ENCODE measurements at regions not wholly inside any gene's neighbourhood (a gene's known extent, or its start where the extent isn't known, plus 50 kb on each side); places are given as distances from the start of the nearest gene placed in this dataset.
A peak's percentile ranks its signal among the peaks of the same experiment; 100 is the strongest.
"Not testable (repeated sequence)": the region's sequence is repeated elsewhere in the genome, so short reads cannot be mapped to it uniquely, and the experiment has no call there.

DNA sequence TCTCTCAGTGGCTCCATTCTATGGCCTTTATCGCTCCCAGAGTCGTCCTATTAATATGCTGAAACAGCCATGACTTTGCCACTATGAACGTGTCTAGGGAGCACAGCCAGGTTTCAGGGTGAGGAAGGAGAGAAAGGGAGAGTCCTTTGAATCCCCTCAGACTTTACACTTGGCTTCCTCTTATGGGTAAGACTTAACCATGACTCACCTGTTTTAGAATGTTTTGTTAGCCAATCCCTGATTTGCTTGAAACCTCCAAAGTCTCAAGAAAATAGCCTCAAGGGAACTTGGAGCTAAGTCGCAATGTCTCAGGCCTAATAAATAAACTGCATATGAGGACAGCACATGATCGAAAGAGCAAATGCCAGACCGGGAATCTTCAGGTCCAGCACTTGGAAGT lies 131.2 kb upstream of the RCN1 start:
- no peak for DNase-seq (ENCODE audit: low read depth in 2 of 3, low spot score in 2 of 3)

DNA sequence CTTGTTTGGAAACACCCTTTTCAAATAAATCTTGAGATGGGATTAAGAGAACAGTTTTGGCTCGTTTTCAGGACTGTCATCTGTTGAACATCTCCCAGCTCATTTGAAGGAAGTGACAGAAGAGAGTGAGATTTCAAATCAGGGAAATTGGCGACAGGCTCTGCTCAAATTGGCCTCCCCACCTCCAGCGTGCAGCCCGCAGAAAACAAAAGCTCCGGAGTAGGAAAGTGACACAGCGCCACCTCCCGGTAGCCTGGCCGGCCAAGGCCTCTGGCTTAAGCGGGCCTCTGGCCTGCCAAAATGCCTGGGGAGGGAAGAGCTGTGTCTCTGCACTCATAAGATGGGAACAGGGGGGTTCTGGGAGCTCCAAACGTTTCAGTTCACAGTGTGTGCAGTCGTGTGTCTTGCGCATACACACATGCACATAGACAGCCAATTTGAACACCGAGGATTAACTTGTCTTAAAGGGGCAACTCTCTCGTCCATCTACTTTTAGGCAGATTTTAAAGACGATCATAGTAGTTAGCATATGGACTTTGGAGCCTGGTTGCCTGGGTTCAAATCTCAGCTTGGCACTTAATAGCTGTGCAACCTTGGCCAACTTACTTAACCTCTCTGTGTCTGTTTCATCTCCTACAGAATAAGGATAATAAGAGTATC lies 132.7 kb upstream of the RCN1 start:
- peak in 2 of 3 donors; percentile 30 to 52 for DNase-seq (ENCODE audit: low read depth in 2 of 3, low spot score in 2 of 3)

DNA sequence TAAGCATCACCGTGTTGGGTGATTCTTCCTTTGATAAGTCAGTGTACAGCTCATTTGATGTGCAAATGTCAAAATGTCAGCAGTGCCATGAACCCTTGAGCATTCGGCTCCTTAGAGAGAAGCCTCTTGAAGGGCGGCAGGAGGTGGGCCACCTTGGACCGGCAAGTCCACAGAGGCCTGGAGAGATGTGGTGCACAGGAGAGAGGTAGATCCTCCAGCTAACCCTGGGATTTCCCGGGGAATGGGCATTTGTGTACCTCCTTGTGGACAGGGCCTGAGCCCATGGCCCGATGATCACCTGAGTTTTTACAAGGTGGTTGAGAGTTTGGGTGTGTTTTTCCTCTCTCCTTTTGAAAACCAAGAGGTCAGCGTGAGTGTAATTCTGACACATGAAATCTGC lies 133.2 kb upstream of the RCN1 start:
- no peak for DNase-seq (ENCODE audit: low read depth in 2 of 3, low spot score in 2 of 3)

DNA sequence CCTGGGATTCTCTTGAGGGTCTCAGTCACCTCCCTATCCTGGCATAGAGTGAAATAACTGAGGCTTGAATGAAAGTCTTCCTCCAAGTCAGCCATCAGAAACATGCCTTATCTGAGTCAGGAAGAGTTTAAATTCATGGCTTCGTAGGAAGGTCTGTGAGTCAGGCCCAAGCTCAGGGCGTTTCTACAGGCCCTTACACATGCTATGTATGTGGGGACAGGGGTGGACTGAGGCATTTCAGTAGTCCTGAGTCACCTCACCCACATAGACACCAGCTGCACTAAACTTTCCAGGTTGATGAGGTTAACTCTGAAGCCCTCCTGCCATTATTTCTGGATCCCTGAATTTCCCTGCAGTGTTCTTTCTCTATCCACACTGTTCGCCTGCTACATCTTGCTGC lies 134.6 kb upstream of the RCN1 start:
- no peak for DNase-seq (ENCODE audit: low read depth in 2 of 3, low spot score in 2 of 3)

DNA sequence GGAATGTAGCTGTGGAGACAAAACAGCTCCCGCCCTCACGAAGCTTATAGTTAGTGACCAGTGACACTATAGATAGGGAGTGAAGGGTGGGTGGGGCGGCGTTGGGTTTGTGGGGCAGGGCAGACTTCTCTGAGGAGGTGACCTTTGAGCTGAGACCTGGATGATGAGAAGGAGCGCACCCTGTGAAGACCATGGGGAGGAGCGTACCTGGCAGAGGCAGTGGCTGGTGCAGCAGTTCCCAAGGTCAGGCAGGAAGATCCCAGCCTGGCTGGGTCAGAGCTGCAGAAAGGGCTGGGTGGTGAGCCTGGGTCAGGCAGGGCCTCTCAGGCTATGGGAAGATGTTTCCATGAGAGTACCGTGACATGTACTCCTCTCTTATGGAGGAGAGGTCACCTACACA lies 135.0 kb upstream of the RCN1 start:
- DNase-seq (ENCODE audit: low read depth in 2 of 3, low spot score in 2 of 3) = no peak

DNA sequence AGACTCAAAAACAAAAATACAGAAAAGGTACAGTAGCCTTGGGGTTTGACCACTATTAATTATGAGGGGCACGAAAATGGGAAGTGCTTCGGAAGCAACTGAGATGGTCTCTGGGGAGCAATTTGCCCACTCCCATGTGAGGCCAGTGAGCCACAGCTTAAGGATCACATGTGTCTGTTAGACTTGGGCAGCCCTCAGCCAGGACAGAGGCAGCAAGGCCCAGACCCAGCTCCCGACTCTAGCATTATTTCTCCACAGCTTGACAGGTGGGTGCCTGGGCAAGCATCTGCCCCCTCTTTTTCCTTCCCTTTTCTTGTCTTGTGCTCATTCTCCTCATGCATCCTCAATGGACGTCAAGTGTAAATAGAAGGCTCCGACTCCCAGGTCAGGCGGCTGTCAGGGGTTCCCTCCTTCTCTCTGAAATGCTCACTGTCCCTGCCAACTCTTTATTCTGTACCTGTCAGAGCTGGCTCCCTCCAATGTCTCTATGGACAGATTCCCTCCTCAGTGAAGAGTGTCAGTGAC lies 137.0 kb upstream of the RCN1 start:
- DNase-seq (ENCODE audit: low read depth in 2 of 3, low spot score in 2 of 3) = no peak

DNA sequence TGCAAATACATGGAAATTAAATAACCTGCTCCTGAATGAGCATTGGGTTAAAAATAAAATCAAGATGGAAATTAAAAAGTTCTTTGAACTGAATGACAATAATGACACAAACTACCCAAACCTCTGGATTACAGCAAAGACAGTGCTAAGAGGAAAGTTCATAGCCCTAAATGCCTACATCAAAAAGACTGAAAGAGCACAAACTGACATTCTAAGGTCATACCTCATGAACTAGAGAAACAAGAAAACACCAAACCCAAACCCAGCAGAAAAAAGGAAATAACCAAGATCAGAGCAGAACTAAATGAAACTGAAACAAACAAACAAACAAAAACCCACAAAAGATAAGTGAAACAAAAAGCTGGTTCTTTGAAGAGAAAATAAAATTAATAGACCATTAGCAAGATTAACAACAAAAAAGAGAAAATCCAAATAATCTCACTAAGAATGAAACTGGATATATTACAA lies 138.6 kb upstream of the PAX6 start:
- DNase-seq (ENCODE audit: low read depth in 2 of 3, low spot score in 2 of 3) = not testable (repeated sequence)

DNA sequence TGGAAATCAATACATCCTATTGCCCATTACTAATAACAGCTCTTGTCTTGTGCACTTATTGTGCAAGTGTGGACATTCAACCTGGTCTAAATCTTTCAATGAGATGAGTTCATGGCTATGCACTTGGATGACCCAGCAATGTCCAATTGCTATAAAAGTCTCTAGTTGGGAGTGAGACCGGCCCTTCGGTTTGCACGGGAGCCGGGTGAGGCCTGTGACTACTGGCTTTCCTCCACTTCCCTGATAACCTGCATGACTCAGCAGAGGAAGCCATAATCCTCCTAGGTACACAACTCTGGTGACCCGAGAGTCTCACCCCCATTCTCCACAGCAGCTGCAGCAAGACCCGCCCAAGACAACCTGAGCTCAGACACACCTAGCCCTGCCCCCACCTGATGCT lies 135.9 kb upstream of the PAX6 start:
- no peak for DNase-seq (ENCODE audit: low read depth in 2 of 3, low spot score in 2 of 3)

DNA sequence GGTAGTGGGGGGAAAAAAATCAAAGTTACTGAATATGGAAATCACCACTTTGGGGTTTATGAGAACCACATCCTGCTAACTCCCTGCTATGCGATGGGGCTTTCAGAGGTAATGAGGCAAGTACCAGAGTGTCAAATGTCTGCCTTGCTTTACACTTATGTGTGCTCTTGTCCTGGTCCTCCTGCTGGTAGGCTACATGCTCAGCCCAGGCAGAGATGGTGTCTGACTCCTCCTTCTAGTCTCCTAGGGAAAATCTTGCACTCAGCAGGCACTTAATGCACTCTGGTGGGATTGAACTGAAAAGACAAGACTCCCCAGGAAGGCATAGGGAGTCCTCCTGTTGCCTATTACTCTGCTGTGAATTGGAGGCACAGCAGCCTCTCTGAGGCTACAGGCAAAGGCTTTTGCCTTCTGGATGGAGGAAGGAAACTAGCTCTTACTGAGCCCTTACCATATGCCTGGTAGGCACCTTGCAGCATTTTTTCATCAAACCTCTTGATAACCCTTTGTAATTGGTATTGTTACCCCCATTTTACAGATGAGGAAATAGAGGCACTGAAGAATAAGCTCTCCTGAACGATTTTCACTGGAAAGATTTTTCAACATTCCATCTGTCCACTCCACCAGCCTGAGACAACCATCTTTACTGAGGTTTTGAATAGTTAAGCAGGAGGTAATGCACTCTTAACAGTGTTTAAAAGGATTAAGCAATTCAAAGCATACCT lies 132.1 kb upstream of the PAX6 start:
- no peak for DNase-seq (ENCODE audit: low read depth in 2 of 3, low spot score in 2 of 3)

DNA sequence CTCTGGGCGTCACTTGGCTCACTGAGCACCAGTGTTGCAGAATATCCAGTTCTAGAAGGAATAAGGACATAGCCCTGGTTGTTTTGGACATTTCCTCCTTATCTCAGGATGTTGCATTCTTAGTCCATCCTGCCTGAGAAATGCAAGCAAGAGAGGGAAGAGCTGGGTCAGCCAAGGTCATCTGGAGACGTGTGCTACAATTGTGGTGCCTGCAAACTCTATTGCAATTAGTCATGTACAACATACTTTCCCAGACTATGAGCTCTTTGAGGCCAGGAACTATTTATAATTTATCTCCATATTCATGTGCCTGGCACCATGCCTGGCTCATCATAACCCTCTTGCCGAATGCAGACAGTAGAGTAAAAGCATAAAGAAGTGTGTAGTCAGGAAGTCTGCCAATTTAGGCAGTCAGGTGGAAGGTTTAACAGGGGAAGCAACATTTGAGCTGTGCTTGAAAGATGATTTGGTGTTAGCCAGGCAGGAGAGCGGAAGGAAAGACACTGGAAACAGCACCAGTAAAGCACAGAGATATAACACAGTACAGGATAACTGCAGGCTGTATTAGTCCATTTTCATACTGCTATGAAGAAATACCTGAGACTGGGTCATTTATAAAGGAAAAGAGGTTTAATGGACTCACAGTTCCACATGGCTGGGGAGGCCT lies 129.4 kb upstream of the PAX6 start:
- DNase-seq (ENCODE audit: low read depth in 2 of 3, low spot score in 2 of 3) = no peak

DNA sequence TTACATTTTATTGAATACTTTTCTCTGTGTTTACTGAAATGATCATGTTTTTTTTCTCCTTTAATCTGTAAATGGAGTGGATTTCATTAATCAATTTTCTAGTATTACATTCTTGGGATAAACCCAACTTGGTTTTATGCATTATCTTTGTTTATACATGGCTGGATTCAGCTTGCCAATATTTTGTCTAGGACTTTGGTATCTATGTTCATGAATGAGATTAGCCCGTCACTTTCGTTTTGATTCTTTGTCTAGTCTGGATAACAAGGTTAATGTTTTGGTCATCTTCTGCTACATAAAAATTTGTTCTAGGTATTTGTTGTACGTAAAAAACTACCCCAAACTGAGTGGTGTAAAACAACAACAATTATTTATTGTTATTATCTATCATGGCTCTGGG lies 127.9 kb upstream of the PAX6 start:
- no peak for DNase-seq (ENCODE audit: low read depth in 2 of 3, low spot score in 2 of 3)

DNA sequence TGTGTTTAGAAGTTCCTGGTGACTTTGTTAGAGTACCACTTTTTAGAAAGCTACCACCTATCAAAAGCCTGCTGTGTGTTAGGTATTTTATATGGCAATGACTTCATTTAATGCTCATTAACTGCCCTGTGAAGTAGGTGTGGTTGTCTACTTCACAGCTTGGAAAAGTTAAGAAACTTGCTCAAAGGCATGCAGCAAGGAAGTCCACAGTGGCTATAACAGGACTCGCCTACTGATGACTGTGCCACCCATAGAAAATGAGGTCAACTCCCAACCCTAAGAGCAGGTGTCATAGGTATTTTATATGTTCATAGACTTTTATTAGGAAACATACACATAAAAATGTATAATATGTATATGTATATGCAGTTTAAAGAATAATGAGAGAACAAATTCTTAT lies 125.2 kb upstream of the PAX6 start:
- no peak for DNase-seq (ENCODE audit: low read depth in 2 of 3, low spot score in 2 of 3)

DNA sequence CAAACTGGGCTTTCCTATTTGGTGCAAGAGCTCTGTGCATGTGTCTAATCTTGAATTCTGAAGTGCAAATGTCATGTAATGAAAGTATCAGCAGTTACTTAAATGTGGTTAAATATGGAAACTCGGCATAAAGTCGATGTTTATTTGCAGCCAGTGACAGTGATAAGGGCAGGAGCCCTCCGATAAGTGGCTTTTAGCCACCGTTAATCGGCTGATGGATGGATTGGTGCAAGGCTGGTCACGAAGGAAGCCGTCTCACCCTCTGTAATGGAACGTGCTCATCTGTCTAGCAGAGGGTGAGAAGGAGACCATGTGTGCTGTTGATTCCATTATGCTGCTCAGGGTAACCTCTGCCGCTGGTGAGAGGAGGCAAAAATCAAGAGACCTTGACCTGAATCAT lies 121.8 kb upstream of the PAX6 start:
- no peak for DNase-seq (ENCODE audit: low read depth in 2 of 3, low spot score in 2 of 3)

DNA sequence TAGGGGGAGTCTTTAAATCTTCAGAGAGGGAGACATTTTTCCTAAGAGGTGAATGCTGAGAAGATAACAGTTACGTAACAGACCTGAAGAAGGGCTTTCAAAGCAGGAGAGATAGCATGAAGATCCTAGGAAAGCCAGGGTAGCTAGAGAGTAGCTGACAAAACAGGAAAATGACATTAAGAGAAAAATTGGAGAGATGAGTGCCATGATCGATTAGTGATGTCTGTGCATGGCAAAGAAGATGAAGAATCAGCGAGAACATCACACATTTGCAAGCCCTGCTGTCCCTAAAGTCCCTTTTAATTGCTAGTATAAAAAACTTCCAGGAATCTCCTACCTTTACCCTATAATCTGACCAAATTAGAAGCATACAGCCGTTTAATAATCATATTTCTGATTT lies 116.9 kb upstream of the PAX6 start:
- DNase-seq (ENCODE audit: low read depth in 2 of 3, low spot score in 2 of 3) = no peak

DNA sequence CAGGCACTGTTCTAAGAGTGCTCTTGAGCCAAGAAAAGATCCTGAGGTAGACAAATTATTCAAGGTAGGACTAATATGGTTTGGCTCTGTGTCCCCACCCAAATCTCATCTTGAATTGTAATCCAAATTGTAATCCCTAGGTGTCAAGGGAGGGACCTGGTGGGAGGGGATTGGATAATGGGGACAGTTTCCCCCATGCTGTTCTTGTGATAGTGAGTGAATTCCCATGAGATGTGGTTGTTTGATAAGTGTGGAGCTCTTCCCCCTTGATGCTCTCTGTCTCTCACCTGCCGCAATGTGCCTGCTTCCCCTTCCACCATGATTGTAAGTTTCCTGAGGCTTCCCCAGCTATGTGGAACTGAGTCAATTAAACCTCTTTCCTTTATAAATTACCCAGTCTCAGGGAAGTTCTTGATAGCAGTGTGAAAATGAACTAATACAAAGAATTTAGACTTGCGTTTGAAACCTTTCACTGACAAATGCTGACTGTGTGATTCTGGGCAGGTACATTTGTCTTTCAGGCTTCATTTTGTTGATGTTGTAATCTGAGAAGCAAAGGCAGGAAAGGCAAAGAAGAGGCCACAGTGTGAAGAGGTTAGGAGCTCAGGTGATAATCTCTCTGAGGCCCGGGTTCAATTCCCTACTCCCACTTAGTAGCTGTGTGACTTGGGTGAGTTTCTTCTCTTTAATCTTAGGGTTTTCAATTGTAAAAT lies 115.8 kb upstream of the PAX6 start:
- no peak for DNase-seq (ENCODE audit: low read depth in 2 of 3, low spot score in 2 of 3)

DNA sequence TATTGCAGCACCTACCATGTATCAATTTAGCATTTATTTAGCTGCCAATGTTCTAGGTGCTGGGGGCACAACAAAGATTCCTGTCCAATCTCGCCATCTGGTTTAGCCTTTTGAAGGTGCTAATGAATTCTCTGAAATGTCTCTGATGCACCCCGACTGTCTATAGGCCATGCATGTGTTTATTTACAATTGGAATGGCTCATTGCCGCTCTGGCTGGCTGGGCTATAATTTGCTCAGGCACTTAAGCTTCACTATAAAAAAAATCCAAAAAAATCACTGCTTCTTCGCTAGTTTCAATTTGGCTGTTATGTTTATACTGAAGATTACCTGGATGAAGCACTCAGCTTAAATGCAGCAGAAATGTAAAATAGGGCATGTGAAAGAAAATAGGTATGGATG lies 115.0 kb upstream of the PAX6 start:
- DNase-seq (ENCODE audit: low read depth in 2 of 3, low spot score in 2 of 3) = no peak

DNA sequence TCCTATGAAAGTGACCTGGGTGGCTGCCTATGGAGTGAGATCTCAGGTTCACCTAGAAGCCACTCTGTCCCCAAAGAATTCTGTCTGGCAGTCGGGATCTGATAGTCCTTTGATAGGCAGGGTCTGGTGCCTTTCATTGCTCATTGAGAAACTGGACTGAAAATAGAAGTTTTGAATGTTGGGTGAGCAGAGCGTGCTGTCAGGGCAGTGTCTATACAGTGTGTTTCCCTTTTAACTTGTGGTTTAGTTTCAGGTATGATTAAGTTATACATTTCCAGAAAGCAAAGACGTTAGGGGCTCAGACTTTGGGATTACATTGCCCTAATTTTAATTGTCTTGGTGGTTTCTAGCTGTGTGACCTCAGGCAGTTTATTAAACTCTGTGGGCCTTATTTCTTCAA lies 111.3 kb upstream of the PAX6 start:
- no peak for DNase-seq (ENCODE audit: low read depth in 2 of 3, low spot score in 2 of 3)

DNA sequence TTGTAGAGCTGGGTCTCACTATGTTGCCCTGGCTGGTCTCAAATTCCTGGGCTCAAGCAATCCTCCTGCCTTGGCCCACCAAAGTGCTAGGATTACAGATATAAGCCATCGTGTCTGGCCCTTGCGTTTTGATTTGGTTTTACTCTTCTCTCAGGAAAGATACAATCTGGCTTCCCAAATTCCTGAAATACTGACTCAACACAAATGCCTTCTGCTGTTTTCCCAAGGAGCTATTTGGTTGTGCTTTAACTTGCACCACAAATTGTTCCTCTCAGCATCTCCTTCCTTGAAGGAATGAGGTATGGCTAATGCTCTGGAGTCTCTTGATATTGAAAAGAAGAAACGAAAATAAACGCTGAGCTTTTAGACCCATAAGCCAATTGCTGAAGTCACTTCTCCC lies 110.0 kb upstream of the PAX6 start:
- no peak for DNase-seq (ENCODE audit: low read depth in 2 of 3, low spot score in 2 of 3)

DNA sequence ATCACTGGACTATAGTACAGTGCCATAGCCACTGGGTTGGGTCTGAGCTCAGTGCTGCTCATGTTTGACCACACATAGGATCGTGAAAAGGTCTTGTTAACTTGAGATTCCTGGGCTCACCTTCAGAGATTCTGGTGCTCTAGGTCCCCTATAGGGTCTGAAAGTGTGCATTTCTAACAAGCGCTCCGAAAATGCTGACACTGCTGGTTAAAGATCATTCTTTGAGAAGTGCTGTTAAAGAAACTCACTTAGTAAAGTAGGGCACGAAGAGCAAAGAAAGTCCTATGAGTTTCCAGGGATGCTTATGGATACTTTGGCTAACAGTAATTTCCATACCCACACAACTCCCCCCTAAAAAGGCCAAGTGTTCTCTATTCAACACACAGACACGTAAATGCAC lies 108.1 kb upstream of the PAX6 start:
- no peak for DNase-seq (ENCODE audit: low read depth in 2 of 3, low spot score in 2 of 3)

DNA sequence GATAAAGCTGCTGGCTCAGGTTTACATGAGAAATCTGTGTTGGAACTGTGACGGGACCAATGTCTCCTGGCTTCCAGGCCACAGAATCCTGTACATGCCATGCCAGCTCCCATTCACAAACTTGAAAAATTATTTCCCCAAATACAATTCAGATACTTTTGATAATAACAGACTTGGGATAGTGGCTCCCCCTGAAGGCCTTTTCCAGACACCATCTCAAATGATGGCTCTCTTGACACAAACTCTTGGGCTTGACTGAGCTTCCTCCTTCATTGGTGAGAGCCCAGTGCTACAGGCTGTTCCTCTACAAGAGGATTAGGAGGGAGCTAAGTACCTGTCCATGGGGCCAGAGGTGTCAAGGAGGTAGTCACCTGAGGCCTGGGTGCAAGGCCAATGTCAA lies 104.7 kb upstream of the PAX6 start:
- DNase-seq (ENCODE audit: low read depth in 2 of 3, low spot score in 2 of 3) = no peak

DNA sequence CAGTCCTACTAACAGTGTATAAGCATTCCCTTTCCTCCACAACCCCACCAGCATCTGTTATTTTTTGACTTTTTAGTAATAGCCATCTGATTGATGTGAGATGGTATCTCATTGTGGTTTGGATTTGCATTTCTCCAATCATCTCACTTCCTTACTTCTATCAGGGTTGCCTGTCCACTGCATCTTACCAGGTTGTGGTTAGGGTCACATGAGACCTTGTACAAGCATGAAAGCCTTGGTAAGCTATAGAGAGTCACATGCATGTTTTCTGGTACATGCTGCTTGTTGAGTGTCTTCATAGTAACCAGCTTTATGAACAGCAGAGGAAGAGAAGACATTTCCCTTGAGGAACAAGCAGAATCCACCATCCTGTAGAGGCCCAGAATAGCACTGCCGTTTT lies 102.9 kb upstream of the PAX6 start:
- DNase-seq (ENCODE audit: low read depth in 2 of 3, low spot score in 2 of 3) = no peak

Data from hematopoietic multipotent progenitor cell (in vitro differentiated cells).